Nephron progenitor cell (in vitro differentiated cells): ENCODE measurements at regions not wholly inside any gene's neighbourhood (a gene's known extent, or its start where the extent isn't known, plus 50 kb on each side); places are given as distances from the start of the nearest gene placed in this dataset.
A peak's percentile ranks its signal among the peaks of the same experiment; 100 is the strongest.

Source experiments
- DNase-seq: peaks from one replicate; pipeline ENCODE4 v3.0.0; 2021
- H3K27ac Mint-ChIP-seq: 2 replicates; pipeline ENCODE4 v1.8.0; 2021; ENCODE audit warnings: mild to moderate bottlenecking, moderate library complexity, mixed read lengths
- H3K27me3 Mint-ChIP-seq: 2 replicates; pipeline ENCODE4 v1.8.0; 2021; ENCODE audit warnings: mild to moderate bottlenecking, low read depth, mixed read lengths; ENCODE audit not compliant: poor library complexity
- H3K36me3 Mint-ChIP-seq: 2 replicates; pipeline ENCODE4 v1.8.0; 2021; ENCODE audit warnings: low read depth, mixed read lengths
- H3K4me1 Mint-ChIP-seq: 2 replicates; pipeline ENCODE4 v1.8.0; 2021; ENCODE audit warnings: mixed read lengths
- H3K4me3 Mint-ChIP-seq: 2 replicates; pipeline ENCODE4 v1.8.0; 2021; ENCODE audit warnings: mild to moderate bottlenecking, moderate library complexity, mixed read lengths
- H3K9me3 Mint-ChIP-seq: 2 replicates; pipeline ENCODE4 v1.8.0; 2021; ENCODE audit warnings: mild to moderate bottlenecking, moderate library complexity, mixed read lengths
- CTCF ChIP-seq: fragments of 200-600 bp; sonication (generic); IDR thresholded peaks from 2 replicates; pipeline ENCODE4 v1.5.0; 2021; ENCODE audit warnings: antibody characterized with exemption

GRCh38 chr22:48488611-48489511 lies 1338.8 kb downstream of the BRD1 start:
- TF ChIP-seq CTCF = no peak
- Mint-ChIP-seq H3K27me3 (peaks cover 71% of the 10 kb centered on the region), H3K9me3 (no peaks in the 10 kb centered on the region), H3K4me3 (peak overlapping the region; percentile 43), H3K27ac (no peak overlapping the region), H3K36me3 (no peaks in the 10 kb centered on the region), H3K4me1 (peaks cover 27% of the 10 kb centered on the region)
- peak; percentile 75 for DNase-seq

GRCh38 chr22:48488149-48488551 lies 1339.5 kb downstream of the BRD1 start:
- H3K9me3 Mint-ChIP-seq = no peaks in the 10 kb centered on the region
- no peak for DNase-seq
- peaks cover 26% of the 10 kb centered on the region for H3K4me1 Mint-ChIP-seq
- no peak overlapping the region for H3K27ac Mint-ChIP-seq
- no peaks in the 10 kb centered on the region for H3K36me3 Mint-ChIP-seq
- TF ChIP-seq CTCF = peak; percentile 26
- H3K27me3 Mint-ChIP-seq = peaks cover 71% of the 10 kb centered on the region
- peak overlapping the region; percentile 43 for H3K4me3 Mint-ChIP-seq

- H3K4me3 Mint-ChIP-seq = no peak overlapping the region
These were observed 1341.1 kb downstream of the BRD1 start for GRCh38 chr22:48486558-48486957.

GRCh38 chr22:48486134-48486532 lies 1341.5 kb downstream of the BRD1 start:
- H3K27ac Mint-ChIP-seq = no peak overlapping the region
- no peaks in the 10 kb centered on the region for H3K9me3 Mint-ChIP-seq
- H3K4me3 Mint-ChIP-seq = no peak overlapping the region
- H3K4me1 Mint-ChIP-seq = peaks cover 6% of the 10 kb centered on the region
- TF ChIP-seq CTCF = no peak
- no peak for DNase-seq
- H3K36me3 Mint-ChIP-seq = no peaks in the 10 kb centered on the region
- peaks cover 54% of the 10 kb centered on the region for H3K27me3 Mint-ChIP-seq

More at GRCh38 chr22:48486558-48486957, 1341.1 kb downstream of the BRD1 start:
- Mint-ChIP-seq H3K27me3 (peaks cover 58% of the 10 kb centered on the region), H3K36me3 (no peaks in the 10 kb centered on the region), H3K9me3 (no peaks in the 10 kb centered on the region), H3K4me1 (peaks cover 11% of the 10 kb centered on the region), H3K27ac (no peak overlapping the region)
- TF ChIP-seq CTCF = no peak
- no peak for DNase-seq

- peaks cover 47% of the 10 kb centered on the region for H3K27me3 Mint-ChIP-seq
- no peak for TF ChIP-seq CTCF
- no peak for DNase-seq
These were observed 1342.2 kb downstream of the BRD1 start for GRCh38 chr22:48485149-48486133.

More at GRCh38 chr22:48485149-48486133, 1342.2 kb downstream of the BRD1 start:
- Mint-ChIP-seq H3K9me3 (no peaks in the 10 kb centered on the region), H3K36me3 (no peaks in the 10 kb centered on the region), H3K27ac (no peak overlapping the region), H3K4me1 (no peaks in the 10 kb centered on the region), H3K4me3 (no peak overlapping the region)
